ENCODE measurements at regions not wholly inside any gene's neighbourhood (a gene's known extent, or its start where the extent isn't known, plus 50 kb on each side); places are given as distances from the start of the nearest gene placed in this dataset.

DNA sequence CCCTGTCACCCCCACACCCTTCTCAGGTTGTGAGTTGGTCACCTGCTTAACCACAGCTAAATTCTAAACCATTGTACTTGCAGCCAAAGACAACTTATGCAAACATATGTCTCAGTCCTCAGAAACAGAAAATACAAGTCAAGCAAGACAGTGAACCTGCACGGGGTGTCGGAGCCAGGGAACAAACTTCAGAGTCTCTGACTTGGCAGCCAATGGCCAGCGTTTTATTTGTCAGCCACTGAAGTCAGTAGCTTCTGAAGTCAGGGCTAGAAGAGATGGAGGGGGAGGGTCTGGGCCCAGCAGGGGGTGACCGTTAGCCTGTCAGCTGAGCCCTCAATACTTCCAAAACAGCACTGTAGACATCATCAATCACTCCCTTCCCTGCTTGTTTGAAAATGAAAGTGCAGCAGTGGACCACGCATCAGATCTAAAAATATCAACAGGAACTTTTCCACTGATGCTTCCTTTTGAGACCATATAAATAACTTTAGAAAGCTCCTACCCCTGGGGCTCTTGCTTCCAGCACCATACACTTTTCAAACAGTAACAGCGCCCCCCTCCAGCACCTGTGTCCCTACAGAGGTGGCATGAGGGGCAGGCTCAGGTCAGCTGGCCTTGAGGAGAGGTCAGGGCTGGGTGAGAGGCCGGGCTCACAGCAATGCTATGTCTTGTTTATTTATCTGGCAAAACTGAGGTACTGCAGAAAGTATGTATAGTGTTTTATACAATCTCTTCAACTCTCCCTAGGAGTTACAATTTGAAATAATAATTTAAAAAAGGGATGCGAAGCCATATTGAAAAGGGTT is 142.5 kb downstream of the ACER2 start:
- TF ChIP-seq CTCF (conservative IDR thresholded peaks at IDR 0.05), result peak; percentile 51
- no peaks in the 10 kb centered on the region for H3K27me3 Mint-ChIP-seq (ENCODE audit: insufficient read depth)
- H3K4me1 ChIP-seq (ENCODE audit: control insufficient read depth, insufficient read depth, low read length), result peaks cover 2% of the 10 kb centered on the region
- no peaks in the 10 kb centered on the region for H3K9me3 ChIP-seq (ENCODE audit: control insufficient read depth, low read length)
- no peak overlapping the region for H3K4me3 Mint-ChIP-seq
- H3K4me3 ChIP-seq (ENCODE audit: low read length), result no peak overlapping the region
- peaks cover under 1% of the 10 kb centered on the region for H3K9me3 Mint-ChIP-seq
- H3K36me3 ChIP-seq (ENCODE audit: control insufficient read depth, insufficient read depth, low read length), result no peaks in the 10 kb centered on the region
- no peaks in the 10 kb centered on the region for H3K27me3 ChIP-seq (ENCODE audit: control insufficient read depth, insufficient read depth, low read length, poor library complexity, severe bottlenecking)
- H3K27ac Mint-ChIP-seq, result no peak overlapping the region
- peak; percentile 80 for DNase-seq
- WGBS, 2 experiments (ENCODE audit: insufficient coverage in 1 of 2, insufficient read length in 1 of 2), result 64 to 82% methylated on average over 3 to 8 of the region's 8 CpGs
- peaks cover 6% of the 10 kb centered on the region for H3K4me1 Mint-ChIP-seq
- no peak overlapping the region for H3K9ac ChIP-seq (ENCODE audit: extremely low read depth, low read length, poor library complexity, severe bottlenecking)
- H3K36me3 Mint-ChIP-seq (ENCODE audit: low read depth), result no peaks in the 10 kb centered on the region
- H3K27ac ChIP-seq (ENCODE audit: low read depth, low read length), result peak overlapping the region; percentile 8

- H3K27ac Mint-ChIP-seq, result no peak overlapping the region
- H3K9me3 ChIP-seq (ENCODE audit: control insufficient read depth, low read length), result no peaks in the 10 kb centered on the region
- H3K9ac ChIP-seq (ENCODE audit: extremely low read depth, low read length, poor library complexity, severe bottlenecking), result no peak overlapping the region
- H3K4me3 Mint-ChIP-seq, result no peak overlapping the region
- no peaks in the 10 kb centered on the region for H3K36me3 ChIP-seq (ENCODE audit: control insufficient read depth, insufficient read depth, low read length)
- peaks cover 2% of the 10 kb centered on the region for H3K27me3 Mint-ChIP-seq (ENCODE audit: insufficient read depth)
- H3K4me1 ChIP-seq (ENCODE audit: control insufficient read depth, insufficient read depth, low read length), result peaks cover 2% of the 10 kb centered on the region
- 92 to 100% methylated on average over 3 to 7 of the region's 7 CpGs for WGBS, 2 experiments (ENCODE audit: insufficient coverage in 1 of 2, insufficient read length in 1 of 2)
- no peak for DNase-seq
- no peaks in the 10 kb centered on the region for H3K27me3 ChIP-seq (ENCODE audit: control insufficient read depth, insufficient read depth, low read length, poor library complexity, severe bottlenecking)
- peaks cover 1% of the 10 kb centered on the region for H3K9me3 Mint-ChIP-seq
- H3K4me3 ChIP-seq (ENCODE audit: low read length), result no peak overlapping the region
- no peak for TF ChIP-seq CTCF (conservative IDR thresholded peaks at IDR 0.05)
- H3K27ac ChIP-seq (ENCODE audit: low read depth, low read length), result no peak overlapping the region
- H3K36me3 Mint-ChIP-seq (ENCODE audit: low read depth), result no peaks in the 10 kb centered on the region
- peaks cover 6% of the 10 kb centered on the region for H3K4me1 Mint-ChIP-seq
Observed at GRCh38 chr9:19550009-19550408, 141.2 kb downstream of the ACER2 start.

DNA sequence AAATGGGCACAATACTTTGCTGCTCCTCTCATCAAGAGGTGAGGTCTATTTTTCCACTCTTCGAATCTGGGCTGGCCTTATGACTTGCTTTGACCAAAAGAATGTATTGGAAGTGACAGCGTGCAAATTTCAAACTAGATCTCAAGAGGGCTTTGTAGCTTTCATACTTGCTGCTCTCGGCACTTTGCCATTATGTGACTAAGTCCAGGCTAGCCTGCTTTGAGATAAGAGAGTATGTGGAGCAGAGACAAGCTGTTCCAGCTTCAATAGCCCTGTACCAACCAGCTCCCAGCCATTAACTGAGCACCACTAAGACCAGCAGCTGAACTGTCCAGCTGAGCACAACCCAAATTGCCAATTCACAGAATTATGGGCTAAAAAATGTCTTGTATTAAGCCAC is 124.6 kb downstream of the ACER2 start:
- Histone ChIP-seq H3K27ac (ENCODE audit: low read depth, low read length) (no peak overlapping the region), H3K4me3 (ENCODE audit: low read length) (no peak overlapping the region), H3K36me3 (ENCODE audit: control insufficient read depth, insufficient read depth, low read length) (no peaks in the 10 kb centered on the region), H3K9me3 (ENCODE audit: control insufficient read depth, low read length) (no peaks in the 10 kb centered on the region), H3K9ac (ENCODE audit: extremely low read depth, low read length, poor library complexity, severe bottlenecking) (no peak overlapping the region), H3K4me1 (ENCODE audit: control insufficient read depth, insufficient read depth, low read length) (no peaks in the 10 kb centered on the region), H3K27me3 (ENCODE audit: control insufficient read depth, insufficient read depth, low read length, poor library complexity, severe bottlenecking) (no peaks in the 10 kb centered on the region)
- no peaks in the 10 kb centered on the region for H3K4me1 Mint-ChIP-seq
- no peak overlapping the region for H3K4me3 Mint-ChIP-seq
- 94 to 100% methylated on average over 3 of the region's 3 CpGs for WGBS, 2 experiments (ENCODE audit: insufficient coverage in 1 of 2, insufficient read length in 1 of 2)
- no peak for TF ChIP-seq CTCF (conservative IDR thresholded peaks at IDR 0.05)
- no peaks in the 10 kb centered on the region for H3K27me3 Mint-ChIP-seq (ENCODE audit: insufficient read depth)
- H3K9me3 Mint-ChIP-seq, result peaks cover 16% of the 10 kb centered on the region
- no peak overlapping the region for H3K27ac Mint-ChIP-seq
- no peaks in the 10 kb centered on the region for H3K36me3 Mint-ChIP-seq (ENCODE audit: low read depth)
- no peak for DNase-seq

Data from endodermal cell (in vitro differentiated cells).